HepG2 (cell line): ENCODE measurements at regions not wholly inside any gene's neighbourhood (a gene's known extent, or its start where the extent isn't known, plus 50 kb on each side); places are given as distances from the start of the nearest gene placed in this dataset.
"Not testable (repeated sequence)": the region's sequence is repeated elsewhere in the genome, so short reads cannot be mapped to it uniquely, and the experiment has no call there.

Experiments
- ATF1 ChIP-seq: IDR thresholded peaks from 2 replicates; pipeline ENCODE4 v1.6.1; 2016; ENCODE audit warnings: mild to moderate bottlenecking, control low read depth
- CBX2 ChIP-seq, 2 experiments: fragments of 200-600 bp in 1 of 2; sonication (generic); formaldehyde crosslinking in 1 of 2; IDR thresholded peaks; 2 replicates each; pipeline versions ENCODE4 v1.7.0 to v1.8.1; 2018 to 2022; ENCODE audit warnings: low read depth in 2 of 2, low read length in 1 of 2, mild to moderate bottlenecking in 1 of 2, missing genetic modification reagents in 1 of 2
- MIXL1 ChIP-seq: IDR thresholded peaks from 2 replicates; pipeline ENCODE4 v1.6.1; 2016
- PRDM15 ChIP-seq: sonication (generic); formaldehyde crosslinking; IDR thresholded peaks from 2 replicates; pipeline ENCODE4 v1.4.0; 2020; ENCODE audit warnings: missing genetic modification reagents
- RAD21 ChIP-seq: fragments of 450-650 bp; formaldehyde crosslinking; IDR thresholded peaks from 2 replicates; pipeline ENCODE4 v1.5.0; 2020; ENCODE audit warnings: mild to moderate bottlenecking
- RNF2 ChIP-seq: fragments of 450-650 bp; conservative IDR thresholded peaks from 2 replicates; pipeline ENCODE4 v1.6.1; 2016; ENCODE audit warnings: low read depth
- TRIM24 ChIP-seq: sonication (generic); formaldehyde crosslinking; IDR thresholded peaks from 2 replicates; pipeline ENCODE4 v1.8.0; 2022; ENCODE audit warnings: mild to moderate bottlenecking, missing genetic modification reagents
- ZKSCAN8 ChIP-seq: IDR thresholded peaks from 2 replicates; pipeline ENCODE4 v1.6.1; 2016; ENCODE audit warnings: borderline replicate concordance, missing genetic modification reagents, missing compliant biosample characterization
- ZNF224 ChIP-seq: sonication (generic); formaldehyde crosslinking; IDR thresholded peaks from 2 replicates; pipeline ENCODE4 v1.5.0; 2020; ENCODE audit warnings: mild to moderate bottlenecking, missing genetic modification reagents
- TF ChIP-seq, protein P1 (sequence below): sonication (generic); formaldehyde crosslinking; IDR thresholded peaks from 2 replicates; pipeline ENCODE4 v1.8.0; 2022; ENCODE audit warnings: mild to moderate bottlenecking, missing genetic modification reagents; ENCODE audit not compliant: insufficient replicate concordance
- TF ChIP-seq, protein P2 (sequence below), 2 experiments: sonication (generic) in 1 of 2; formaldehyde crosslinking in 1 of 2; IDR thresholded peaks; 2 replicates each; pipeline versions ENCODE4 v1.6.1 to v1.9.0; 2014 to 2022; ENCODE audit warnings: antibody characterized with exemption in 1 of 2, borderline replicate concordance in 1 of 2, inconsistent platforms in 1 of 2, low read depth in 1 of 2, missing genetic modification reagents in 1 of 2

DNA sequence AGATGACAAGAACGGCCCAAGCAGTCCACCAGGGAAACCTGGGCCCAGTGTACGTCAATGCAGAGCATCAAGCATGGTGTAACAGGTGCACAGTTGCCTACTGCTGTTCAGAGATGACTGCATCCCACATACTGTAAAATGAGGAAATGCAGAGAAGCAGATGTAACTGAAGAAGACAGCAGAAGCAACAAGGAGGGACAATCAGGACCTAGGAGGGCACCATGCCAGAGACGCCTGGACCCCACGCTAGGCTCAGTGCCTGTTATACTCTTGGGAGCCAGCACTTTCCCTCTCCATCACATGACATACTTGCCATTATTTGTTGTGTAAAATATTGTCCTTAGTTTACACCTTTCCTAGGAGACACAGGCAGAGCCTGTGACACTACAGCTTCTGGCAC, 57.6 kb upstream of the ZNG1F start:
- not testable (repeated sequence) for TF ChIP-seq RAD21 (CRISPR knock-in tag); RNF2; PRDM15 (CRISPR knock-in tag); CBX2 (IDR thresholded peaks at IDR 0.05; ENCODE audit: low read depth, low read length); CBX2 (CRISPR knock-in tag; IDR thresholded peaks at IDR 0.05; ENCODE audit: low read depth); ZNF224 (CRISPR knock-in tag); ATF1 (CRISPR knock-in tag); ZKSCAN8 (CRISPR knock-in tag); TRIM24 (CRISPR knock-in tag); MIXL1 (CRISPR knock-in tag)
- TF ChIP-seq, protein P1, sequence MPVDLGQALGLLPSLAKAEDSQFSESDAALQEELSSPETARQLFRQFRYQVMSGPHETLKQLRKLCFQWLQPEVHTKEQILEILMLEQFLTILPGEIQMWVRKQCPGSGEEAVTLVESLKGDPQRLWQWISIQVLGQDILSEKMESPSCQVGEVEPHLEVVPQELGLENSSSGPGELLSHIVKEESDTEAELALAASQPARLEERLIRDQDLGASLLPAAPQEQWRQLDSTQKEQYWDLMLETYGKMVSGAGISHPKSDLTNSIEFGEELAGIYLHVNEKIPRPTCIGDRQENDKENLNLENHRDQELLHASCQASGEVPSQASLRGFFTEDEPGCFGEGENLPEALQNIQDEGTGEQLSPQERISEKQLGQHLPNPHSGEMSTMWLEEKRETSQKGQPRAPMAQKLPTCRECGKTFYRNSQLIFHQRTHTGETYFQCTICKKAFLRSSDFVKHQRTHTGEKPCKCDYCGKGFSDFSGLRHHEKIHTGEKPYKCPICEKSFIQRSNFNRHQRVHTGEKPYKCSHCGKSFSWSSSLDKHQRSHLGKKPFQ (CRISPR knock-in tag), result not testable (repeated sequence)
- TF ChIP-seq, protein P2, sequence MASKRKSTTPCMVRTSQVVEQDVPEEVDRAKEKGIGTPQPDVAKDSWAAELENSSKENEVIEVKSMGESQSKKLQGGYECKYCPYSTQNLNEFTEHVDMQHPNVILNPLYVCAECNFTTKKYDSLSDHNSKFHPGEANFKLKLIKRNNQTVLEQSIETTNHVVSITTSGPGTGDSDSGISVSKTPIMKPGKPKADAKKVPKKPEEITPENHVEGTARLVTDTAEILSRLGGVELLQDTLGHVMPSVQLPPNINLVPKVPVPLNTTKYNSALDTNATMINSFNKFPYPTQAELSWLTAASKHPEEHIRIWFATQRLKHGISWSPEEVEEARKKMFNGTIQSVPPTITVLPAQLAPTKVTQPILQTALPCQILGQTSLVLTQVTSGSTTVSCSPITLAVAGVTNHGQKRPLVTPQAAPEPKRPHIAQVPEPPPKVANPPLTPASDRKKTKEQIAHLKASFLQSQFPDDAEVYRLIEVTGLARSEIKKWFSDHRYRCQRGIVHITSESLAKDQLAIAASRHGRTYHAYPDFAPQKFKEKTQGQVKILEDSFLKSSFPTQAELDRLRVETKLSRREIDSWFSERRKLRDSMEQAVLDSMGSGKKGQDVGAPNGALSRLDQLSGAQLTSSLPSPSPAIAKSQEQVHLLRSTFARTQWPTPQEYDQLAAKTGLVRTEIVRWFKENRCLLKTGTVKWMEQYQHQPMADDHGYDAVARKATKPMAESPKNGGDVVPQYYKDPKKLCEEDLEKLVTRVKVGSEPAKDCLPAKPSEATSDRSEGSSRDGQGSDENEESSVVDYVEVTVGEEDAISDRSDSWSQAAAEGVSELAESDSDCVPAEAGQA (IDR thresholded peaks at IDR 0.05; ENCODE audit: low read depth), result not testable (repeated sequence)
- TF ChIP-seq, protein P2 (CRISPR knock-in tag; IDR thresholded peaks at IDR 0.05; ENCODE audit: borderline replicate concordance), result not testable (repeated sequence)
